WTC11 (cell line): ENCODE measurements at regions not wholly inside any gene's neighbourhood (a gene's known extent, or its start where the extent isn't known, plus 50 kb on each side); places are given as distances from the start of the nearest gene placed in this dataset.

Source experiments
- ATAC-seq: fragments of 200-7000 bp; cut with Tn5 transposase; 2 replicates; pipeline ENCODE4 v1.10.0; 2021; ENCODE audit warnings: mild to moderate bottlenecking, moderate library complexity
- CTCF ChIA-PET: fragments of 300-600 bp; sonication (Branson Sonifier 250); formaldehyde crosslinking; loops from one replicate; lab custom pipeline; 2021; ENCODE audit warnings: antibody characterized with exemption; lab: Charles Lee
- POLR2A ChIA-PET: fragments of 350-600 bp; sonication (Branson Sonifier 250); formaldehyde crosslinking; loops from one replicate; lab custom pipeline; 2021; ENCODE audit warnings: antibody characterized with exemption; lab: Charles Lee
- DNase-seq: peaks from one replicate; pipeline ENCODE4 v3.0.0; 2021; ENCODE audit warnings: low spot score
- H3K27ac Mint-ChIP-seq: 2 replicates; pipeline ENCODE4 v1.8.0; 2021; ENCODE audit warnings: mixed read lengths
- H3K27me3 Mint-ChIP-seq: 2 replicates; pipeline ENCODE4 v1.8.0; 2021; ENCODE audit warnings: low read depth, mild to moderate bottlenecking, moderate library complexity, mixed read lengths
- H3K36me3 Mint-ChIP-seq: 2 replicates; pipeline ENCODE4 v1.8.0; 2021; ENCODE audit warnings: mixed read lengths
- H3K4me1 Mint-ChIP-seq: 2 replicates; pipeline ENCODE4 v1.8.0; 2022; ENCODE audit warnings: mixed read lengths
- H3K4me3 Mint-ChIP-seq: 2 replicates; pipeline ENCODE4 v1.8.0; 2021; ENCODE audit warnings: mild to moderate bottlenecking, moderate library complexity, mixed read lengths
- H3K9me3 Mint-ChIP-seq: 2 replicates; pipeline ENCODE4 v1.8.0; 2021; ENCODE audit warnings: mixed read lengths
- CREM ChIP-seq: sonication (generic); formaldehyde crosslinking; IDR thresholded peaks from 2 replicates; pipeline ENCODE4 v1.8.1; 2022; ENCODE audit warnings: mild to moderate bottlenecking, missing genetic modification reagents, moderate library complexity
- GABPB1 ChIP-seq: sonication (generic); formaldehyde crosslinking; IDR thresholded peaks from 2 replicates; pipeline ENCODE4 v1.8.1; 2023; ENCODE audit warnings: mild to moderate bottlenecking, missing genetic modification reagents
- IRF1 ChIP-seq: sonication (generic); formaldehyde crosslinking; IDR thresholded peaks from 2 replicates; pipeline ENCODE4 v1.8.0; 2023; ENCODE audit warnings: missing genetic modification reagents
- IRF2 ChIP-seq: sonication (generic); formaldehyde crosslinking; IDR thresholded peaks from 2 replicates; pipeline ENCODE4 v1.8.0; 2022; ENCODE audit warnings: low read depth, missing genetic modification reagents, borderline replicate concordance
- NFATC4 ChIP-seq: fragments of 250-450 bp; sonication (Bioruptor Pico); IDR thresholded peaks from 2 replicates; pipeline ENCODE4 v1.9.0; 2021; ENCODE audit warnings: mild to moderate bottlenecking
- OVOL2 ChIP-seq: fragments of 250-450 bp; sonication (Bioruptor Pico); IDR thresholded peaks from 2 replicates; pipeline ENCODE4 v1.9.0; 2021; ENCODE audit warnings: mild to moderate bottlenecking, borderline replicate concordance
- PRRX2 ChIP-seq: fragments of 250-450 bp; sonication (Bioruptor Pico); IDR thresholded peaks from 2 replicates; pipeline ENCODE4 v1.8.0; 2021; ENCODE audit warnings: mild to moderate bottlenecking
- RORB ChIP-seq: fragments of 250-450 bp; sonication (Bioruptor Pico); IDR thresholded peaks from 2 replicates; pipeline ENCODE4 v1.9.0; 2021; ENCODE audit warnings: mild to moderate bottlenecking
- SOX15 ChIP-seq: fragments of 250-450 bp; sonication (Bioruptor Pico); IDR thresholded peaks from 2 replicates; pipeline ENCODE4 v1.9.0; 2021; ENCODE audit warnings: mild to moderate bottlenecking
- SP1 ChIP-seq: sonication (generic); formaldehyde crosslinking; conservative IDR thresholded peaks from 2 replicates; pipeline ENCODE4 v1.8.1; 2022; ENCODE audit warnings: missing genetic modification reagents
- TEAD1 ChIP-seq: sonication (generic); formaldehyde crosslinking; IDR thresholded peaks from 2 replicates; pipeline ENCODE4 v1.8.0; 2022; ENCODE audit warnings: mild to moderate bottlenecking, missing genetic modification reagents
- ZNF121 ChIP-seq: sonication (generic); formaldehyde crosslinking; IDR thresholded peaks from 2 replicates; pipeline ENCODE4 v1.8.0; 2023; ENCODE audit warnings: missing genetic modification reagents
- ZNF263 ChIP-seq: sonication (generic); formaldehyde crosslinking; IDR thresholded peaks from 2 replicates; pipeline ENCODE4 v1.8.1; 2022; ENCODE audit warnings: low read depth, mild to moderate bottlenecking, moderate library complexity, missing genetic modification reagents
- ZNF416 ChIP-seq: fragments of 250-450 bp; sonication (Bioruptor Pico); IDR thresholded peaks from 2 replicates; pipeline ENCODE4 v1.9.0; 2021; ENCODE audit warnings: mild to moderate bottlenecking, inconsistent platforms
- TF ChIP-seq, protein P1 (sequence below): fragments of 250-450 bp; sonication (Bioruptor Pico); IDR thresholded peaks from 2 replicates; pipeline ENCODE4 v1.8.0; 2021; ENCODE audit warnings: mild to moderate bottlenecking
- TF ChIP-seq, protein P2 (sequence below): sonication (generic); formaldehyde crosslinking; IDR thresholded peaks from 2 replicates; pipeline ENCODE4 v1.8.0; 2022; ENCODE audit warnings: mild to moderate bottlenecking, missing genetic modification reagents
- TF ChIP-seq, protein P3 (sequence below): sonication (generic); formaldehyde crosslinking; IDR thresholded peaks from 2 replicates; pipeline ENCODE4 v1.8.1; 2023; ENCODE audit warnings: mild to moderate bottlenecking, missing genetic modification reagents, moderate library complexity
- TF ChIP-seq, protein P4 (sequence below): sonication (generic); formaldehyde crosslinking; IDR thresholded peaks from 2 replicates; pipeline ENCODE4 v1.8.0; 2023; ENCODE audit warnings: mild to moderate bottlenecking, missing genetic modification reagents
- TF ChIP-seq, protein P5 (sequence below): fragments of 250-450 bp; sonication (Bioruptor Pico); IDR thresholded peaks from 2 replicates; pipeline ENCODE4 v2.1.2; 2022; ENCODE audit warnings: mild to moderate bottlenecking, moderate library complexity
- TF ChIP-seq, protein P6 (sequence below): fragments of 250-450 bp; sonication (Bioruptor Pico); IDR thresholded peaks from 2 replicates; pipeline ENCODE4 v1.9.0; 2021; ENCODE audit warnings: mild to moderate bottlenecking

- POLR2A ChIA-PET: no interaction called here
- Mint-ChIP-seq H3K36me3 (no peaks in the 10 kb centered on the region), H3K4me1 (no peaks in the 10 kb centered on the region), H3K4me3 (no peak overlapping the region), H3K27ac (no peak overlapping the region), H3K27me3 (no peaks in the 10 kb centered on the region), H3K9me3 (no peaks in the 10 kb centered on the region)
- TF ChIP-seq TEAD1: no peak
- TF ChIP-seq NFATC4 (CRISPR knock-in tag): no peak
- TF ChIP-seq, protein P1, sequence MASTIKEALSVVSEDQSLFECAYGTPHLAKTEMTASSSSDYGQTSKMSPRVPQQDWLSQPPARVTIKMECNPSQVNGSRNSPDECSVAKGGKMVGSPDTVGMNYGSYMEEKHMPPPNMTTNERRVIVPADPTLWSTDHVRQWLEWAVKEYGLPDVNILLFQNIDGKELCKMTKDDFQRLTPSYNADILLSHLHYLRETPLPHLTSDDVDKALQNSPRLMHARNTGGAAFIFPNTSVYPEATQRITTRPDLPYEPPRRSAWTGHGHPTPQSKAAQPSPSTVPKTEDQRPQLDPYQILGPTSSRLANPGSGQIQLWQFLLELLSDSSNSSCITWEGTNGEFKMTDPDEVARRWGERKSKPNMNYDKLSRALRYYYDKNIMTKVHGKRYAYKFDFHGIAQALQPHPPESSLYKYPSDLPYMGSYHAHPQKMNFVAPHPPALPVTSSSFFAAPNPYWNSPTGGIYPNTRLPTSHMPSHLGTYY: no peak
- TF ChIP-seq OVOL2 (CRISPR knock-in tag): no peak
- TF ChIP-seq GABPB1 (CRISPR knock-in tag): no peak
- peak; percentile 48 for ATAC-seq
- CTCF ChIA-PET: interaction anchor here (0.7 to 1.7 kb wide), 7 partner anchors 9 to 330 kb away, joined by 3 to 6 read pairs (median 5); no protein-coding TSS in a partner anchor
- no peak for DNase-seq
Measured at GRCh38 chr3:5041315-5041714, 62.1 kb downstream of the BHLHE40 start.

DNA sequence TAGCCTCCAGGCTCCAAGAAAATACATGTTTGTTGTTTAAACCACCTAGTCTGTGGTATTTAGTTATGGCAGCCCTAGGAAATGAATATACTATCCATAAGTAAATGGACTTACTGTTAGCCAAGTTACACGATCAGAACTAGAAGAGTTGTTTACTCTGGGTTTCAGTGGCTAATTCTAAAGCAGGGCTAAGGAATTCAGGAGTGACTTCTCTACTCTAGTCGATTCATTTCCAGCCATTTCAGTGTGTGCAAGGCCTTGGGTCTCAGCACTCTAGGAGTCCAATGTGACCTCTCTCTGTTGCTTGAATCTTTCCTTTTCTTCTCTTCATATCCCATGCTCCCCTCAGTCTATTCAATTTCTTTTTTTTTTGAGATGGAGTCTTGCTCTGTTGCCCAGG lies 66.7 kb downstream of the BHLHE40 start:
- POLR2A ChIA-PET: no interaction called here
- TF ChIP-seq, protein P2, sequence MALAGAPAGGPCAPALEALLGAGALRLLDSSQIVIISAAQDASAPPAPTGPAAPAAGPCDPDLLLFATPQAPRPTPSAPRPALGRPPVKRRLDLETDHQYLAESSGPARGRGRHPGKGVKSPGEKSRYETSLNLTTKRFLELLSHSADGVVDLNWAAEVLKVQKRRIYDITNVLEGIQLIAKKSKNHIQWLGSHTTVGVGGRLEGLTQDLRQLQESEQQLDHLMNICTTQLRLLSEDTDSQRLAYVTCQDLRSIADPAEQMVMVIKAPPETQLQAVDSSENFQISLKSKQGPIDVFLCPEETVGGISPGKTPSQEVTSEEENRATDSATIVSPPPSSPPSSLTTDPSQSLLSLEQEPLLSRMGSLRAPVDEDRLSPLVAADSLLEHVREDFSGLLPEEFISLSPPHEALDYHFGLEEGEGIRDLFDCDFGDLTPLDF: no peak
- no peak overlapping the region for H3K4me3 Mint-ChIP-seq

DNA sequence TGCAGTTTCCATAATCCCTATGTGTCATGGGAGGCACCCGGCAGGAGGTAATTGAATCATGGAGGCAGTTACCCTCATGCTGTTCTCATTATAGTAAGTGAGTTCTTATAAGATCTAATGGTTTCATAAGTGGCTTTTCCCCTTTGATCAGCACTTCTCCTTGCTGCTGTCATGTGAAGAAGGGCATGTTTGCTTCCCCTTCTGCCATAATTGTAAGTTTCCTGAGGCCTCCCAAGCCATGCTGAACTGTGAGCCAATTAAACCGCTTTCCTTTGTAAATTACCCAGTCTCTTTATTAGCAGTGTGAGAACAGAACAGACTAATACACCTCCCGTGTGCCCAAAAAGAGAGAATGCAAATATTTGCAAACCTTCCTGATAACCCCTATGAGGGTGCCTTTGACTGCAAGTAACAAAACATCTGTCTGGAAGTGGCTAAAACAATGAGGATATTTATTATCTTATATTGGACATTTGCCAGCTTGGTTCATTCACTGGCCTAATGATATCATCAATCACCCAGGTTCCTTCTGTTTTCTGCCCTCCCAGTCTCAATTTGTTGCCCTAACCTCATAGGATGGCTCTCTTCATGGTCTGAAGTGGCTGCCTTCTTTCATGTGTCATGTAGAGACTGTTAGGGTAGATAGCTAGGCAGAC lies 68.7 kb downstream of the BHLHE40 start:
- CTCF ChIA-PET: interaction anchor here (0.7 kb wide), 1 partner anchor 24 kb away, joined by 5 read pairs; no protein-coding TSS in a partner anchor

More for the DNA sequence above, 66.7 kb downstream of the BHLHE40 start:
- H3K27ac Mint-ChIP-seq: no peak overlapping the region
- no peaks in the 10 kb centered on the region for H3K36me3 Mint-ChIP-seq
- no peak for ATAC-seq
- no peak for DNase-seq
- H3K27me3 Mint-ChIP-seq: no peaks in the 10 kb centered on the region; the same call in 1 of the 2 replicates
- H3K4me1 Mint-ChIP-seq: no peaks in the 10 kb centered on the region
- CTCF ChIA-PET: no interaction called here
- peaks cover 8% of the 10 kb centered on the region for H3K9me3 Mint-ChIP-seq

More for the DNA sequence above, 68.7 kb downstream of the BHLHE40 start:
- no peaks in the 10 kb centered on the region; the same call in 1 of the 2 replicates for H3K27me3 Mint-ChIP-seq
- H3K27ac Mint-ChIP-seq: no peak overlapping the region
- H3K36me3 Mint-ChIP-seq: no peaks in the 10 kb centered on the region
- TF ChIP-seq ZNF263 (CRISPR knock-in tag) (no peak), PRRX2 (CRISPR knock-in tag) (no peak), IRF1 (CRISPR knock-in tag) (no peak), CREM (CRISPR knock-in tag) (no peak), ZNF416 (CRISPR knock-in tag) (no peak), ZNF121 (CRISPR knock-in tag) (no peak), RORB (no peak), SOX15 (CRISPR knock-in tag) (no peak), IRF2 (CRISPR knock-in tag) (no peak), SP1 (no peak)
- TF ChIP-seq, protein P3, sequence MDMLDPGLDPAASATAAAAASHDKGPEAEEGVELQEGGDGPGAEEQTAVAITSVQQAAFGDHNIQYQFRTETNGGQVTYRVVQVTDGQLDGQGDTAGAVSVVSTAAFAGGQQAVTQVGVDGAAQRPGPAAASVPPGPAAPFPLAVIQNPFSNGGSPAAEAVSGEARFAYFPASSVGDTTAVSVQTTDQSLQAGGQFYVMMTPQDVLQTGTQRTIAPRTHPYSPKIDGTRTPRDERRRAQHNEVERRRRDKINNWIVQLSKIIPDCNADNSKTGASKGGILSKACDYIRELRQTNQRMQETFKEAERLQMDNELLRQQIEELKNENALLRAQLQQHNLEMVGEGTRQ (CRISPR knock-in tag): no peak
- TF ChIP-seq, protein P4, sequence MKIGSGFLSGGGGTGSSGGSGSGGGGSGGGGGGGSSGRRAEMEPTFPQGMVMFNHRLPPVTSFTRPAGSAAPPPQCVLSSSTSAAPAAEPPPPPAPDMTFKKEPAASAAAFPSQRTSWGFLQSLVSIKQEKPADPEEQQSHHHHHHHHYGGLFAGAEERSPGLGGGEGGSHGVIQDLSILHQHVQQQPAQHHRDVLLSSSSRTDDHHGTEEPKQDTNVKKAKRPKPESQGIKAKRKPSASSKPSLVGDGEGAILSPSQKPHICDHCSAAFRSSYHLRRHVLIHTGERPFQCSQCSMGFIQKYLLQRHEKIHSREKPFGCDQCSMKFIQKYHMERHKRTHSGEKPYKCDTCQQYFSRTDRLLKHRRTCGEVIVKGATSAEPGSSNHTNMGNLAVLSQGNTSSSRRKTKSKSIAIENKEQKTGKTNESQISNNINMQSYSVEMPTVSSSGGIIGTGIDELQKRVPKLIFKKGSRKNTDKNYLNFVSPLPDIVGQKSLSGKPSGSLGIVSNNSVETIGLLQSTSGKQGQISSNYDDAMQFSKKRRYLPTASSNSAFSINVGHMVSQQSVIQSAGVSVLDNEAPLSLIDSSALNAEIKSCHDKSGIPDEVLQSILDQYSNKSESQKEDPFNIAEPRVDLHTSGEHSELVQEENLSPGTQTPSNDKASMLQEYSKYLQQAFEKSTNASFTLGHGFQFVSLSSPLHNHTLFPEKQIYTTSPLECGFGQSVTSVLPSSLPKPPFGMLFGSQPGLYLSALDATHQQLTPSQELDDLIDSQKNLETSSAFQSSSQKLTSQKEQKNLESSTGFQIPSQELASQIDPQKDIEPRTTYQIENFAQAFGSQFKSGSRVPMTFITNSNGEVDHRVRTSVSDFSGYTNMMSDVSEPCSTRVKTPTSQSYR (CRISPR knock-in tag): no peak
- TF ChIP-seq, protein P5, sequence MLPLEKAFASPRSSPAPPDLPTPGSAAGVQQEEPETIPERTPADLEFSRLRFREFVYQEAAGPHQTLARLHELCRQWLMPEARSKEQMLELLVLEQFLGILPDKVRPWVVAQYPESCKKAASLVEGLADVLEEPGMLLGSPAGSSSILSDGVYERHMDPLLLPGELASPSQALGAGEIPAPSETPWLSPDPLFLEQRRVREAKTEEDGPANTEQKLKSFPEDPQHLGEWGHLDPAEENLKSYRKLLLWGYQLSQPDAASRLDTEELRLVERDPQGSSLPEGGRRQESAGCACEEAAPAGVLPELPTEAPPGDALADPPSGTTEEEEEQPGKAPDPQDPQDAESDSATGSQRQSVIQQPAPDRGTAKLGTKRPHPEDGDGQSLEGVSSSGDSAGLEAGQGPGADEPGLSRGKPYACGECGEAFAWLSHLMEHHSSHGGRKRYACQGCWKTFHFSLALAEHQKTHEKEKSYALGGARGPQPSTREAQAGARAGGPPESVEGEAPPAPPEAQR (CRISPR knock-in tag): no peak
- TF ChIP-seq, protein P6, sequence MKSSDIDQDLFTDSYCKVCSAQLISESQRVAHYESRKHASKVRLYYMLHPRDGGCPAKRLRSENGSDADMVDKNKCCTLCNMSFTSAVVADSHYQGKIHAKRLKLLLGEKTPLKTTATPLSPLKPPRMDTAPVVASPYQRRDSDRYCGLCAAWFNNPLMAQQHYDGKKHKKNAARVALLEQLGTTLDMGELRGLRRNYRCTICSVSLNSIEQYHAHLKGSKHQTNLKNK (CRISPR knock-in tag): no peak
- TF ChIP-seq, protein P1: no peak
- TF ChIP-seq, all 79 proteins: peak for 0
- H3K4me3 Mint-ChIP-seq: no peak overlapping the region
- ATAC-seq: no peak
- peaks cover 8% of the 10 kb centered on the region for H3K9me3 Mint-ChIP-seq
- POLR2A ChIA-PET: interaction anchor here (0.7 kb wide), 1 partner anchor 89 kb away, joined by 7 read pairs; no protein-coding TSS in a partner anchor
- no peaks in the 10 kb centered on the region for H3K4me1 Mint-ChIP-seq
- DNase-seq: no peak
